ENCODE measurements at regions not wholly inside any gene's neighbourhood (a gene's known extent, or its start where the extent isn't known, plus 50 kb on each side); places are given as distances from the start of the nearest gene placed in this dataset.

DNA sequence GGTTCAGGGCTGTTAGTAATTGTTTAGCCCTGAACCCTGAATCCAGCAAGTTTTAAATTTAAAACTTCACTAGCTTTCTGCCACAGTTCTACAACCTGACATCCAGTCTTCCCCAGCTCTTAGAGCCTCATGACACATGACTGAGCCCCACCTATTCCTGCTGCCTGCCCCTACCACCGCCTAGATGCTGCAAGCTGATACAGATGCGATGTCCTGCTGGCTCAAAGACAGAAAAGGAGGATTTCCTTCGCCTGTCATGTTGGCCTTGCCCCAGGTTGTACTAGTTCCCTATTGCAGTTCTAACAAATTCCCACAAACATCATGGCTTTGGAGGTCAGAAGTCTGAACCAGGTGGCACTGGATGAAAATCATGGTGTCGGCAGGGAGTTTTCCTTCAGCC is 510.6 kb upstream of the PPP2R3A start:
- 51 to 79% (median 70%) methylated on average over 4 of the region's 4 CpGs for WGBS, 5 donors
- Histone ChIP-seq H3K27me3 (replicated peaks in 1 of 7) (peaks cover 0 to 5% (median 0%) of the 10 kb centered on the region in 7 donors), H3K4me1 (no peaks in the 10 kb centered on the region), H3K27ac (no peak overlapping the region), H3K36me3 (no peaks in the 10 kb centered on the region), H3K4me3 (no peak overlapping the region), H3K9me3 (peaks cover 0 to 6% (median 0%) of the 10 kb centered on the region in 8 donors)
- no peak for TF ChIP-seq POLR2AphosphoS5 (IDR thresholded peaks at IDR 0.05)
- TF ChIP-seq, protein P1, sequence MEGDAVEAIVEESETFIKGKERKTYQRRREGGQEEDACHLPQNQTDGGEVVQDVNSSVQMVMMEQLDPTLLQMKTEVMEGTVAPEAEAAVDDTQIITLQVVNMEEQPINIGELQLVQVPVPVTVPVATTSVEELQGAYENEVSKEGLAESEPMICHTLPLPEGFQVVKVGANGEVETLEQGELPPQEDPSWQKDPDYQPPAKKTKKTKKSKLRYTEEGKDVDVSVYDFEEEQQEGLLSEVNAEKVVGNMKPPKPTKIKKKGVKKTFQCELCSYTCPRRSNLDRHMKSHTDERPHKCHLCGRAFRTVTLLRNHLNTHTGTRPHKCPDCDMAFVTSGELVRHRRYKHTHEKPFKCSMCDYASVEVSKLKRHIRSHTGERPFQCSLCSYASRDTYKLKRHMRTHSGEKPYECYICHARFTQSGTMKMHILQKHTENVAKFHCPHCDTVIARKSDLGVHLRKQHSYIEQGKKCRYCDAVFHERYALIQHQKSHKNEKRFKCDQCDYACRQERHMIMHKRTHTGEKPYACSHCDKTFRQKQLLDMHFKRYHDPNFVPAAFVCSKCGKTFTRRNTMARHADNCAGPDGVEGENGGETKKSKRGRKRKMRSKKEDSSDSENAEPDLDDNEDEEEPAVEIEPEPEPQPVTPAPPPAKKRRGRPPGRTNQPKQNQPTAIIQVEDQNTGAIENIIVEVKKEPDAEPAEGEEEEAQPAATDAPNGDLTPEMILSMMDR (IDR thresholded peaks at IDR 0.05 in 8 of 11, conservative IDR thresholded peaks at IDR 0.05 in 3 of 11), result no peak
- no peak for TF ChIP-seq POLR2A (IDR thresholded peaks at IDR 0.05)
- no peak for DNase-seq
- intact Hi-C loops (cut with DNase I; ENCODE audit: low total_unique reads), result no loop called here

DNA sequence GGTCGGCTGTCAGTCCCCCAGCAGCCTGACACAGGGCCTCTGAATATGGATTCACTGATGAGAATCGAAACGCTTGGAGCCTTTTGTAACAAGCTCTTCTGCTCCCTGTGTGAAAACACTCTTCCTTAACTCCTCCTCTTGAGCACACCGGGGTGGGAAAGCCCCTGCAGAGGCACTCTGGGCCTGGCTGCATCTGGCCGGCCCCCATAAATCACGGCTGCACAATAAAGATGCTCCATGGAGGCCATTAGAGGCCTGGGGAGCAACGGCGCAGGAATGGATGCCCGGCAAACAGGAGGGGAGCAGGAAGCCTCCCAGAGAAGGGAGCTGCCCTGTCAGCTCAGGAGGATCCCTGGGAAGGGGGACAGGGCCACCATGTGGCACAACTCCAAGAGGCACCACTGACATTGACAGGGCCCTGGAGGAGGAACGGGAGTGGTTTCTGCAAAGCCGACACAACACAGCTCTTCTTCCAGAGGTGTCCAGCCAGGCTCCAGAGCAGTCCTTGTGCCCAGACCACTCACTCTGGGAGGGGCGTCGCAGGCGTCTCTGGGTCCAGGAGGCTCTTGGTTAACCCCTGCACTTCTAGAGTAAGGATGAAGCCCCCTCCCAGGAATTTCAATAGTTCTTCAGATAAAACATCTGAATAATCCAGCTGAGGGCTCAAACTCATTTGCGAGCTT is 509.3 kb upstream of the PPP2R3A start:
- H3K4me1 ChIP-seq, result no peaks in the 10 kb centered on the region
- H3K36me3 ChIP-seq, result no peaks in the 10 kb centered on the region
- WGBS, 5 donors, result 48 to 55% (median 52%) methylated on average over 14 to 15 of the region's 15 CpGs
- intact Hi-C loops (cut with DNase I; ENCODE audit: low total_unique reads), result no loop called here
- no peak overlapping the region for H3K4me3 ChIP-seq
- no peak for DNase-seq
- H3K27me3 ChIP-seq (replicated peaks in 1 of 7), result peaks cover 0 to 5% (median 0%) of the 10 kb centered on the region in 7 donors
- no peak for TF ChIP-seq POLR2AphosphoS5 (IDR thresholded peaks at IDR 0.05)
- no peak for TF ChIP-seq POLR2A (IDR thresholded peaks at IDR 0.05)
- TF ChIP-seq, protein P1 (IDR thresholded peaks at IDR 0.05 in 8 of 11, conservative IDR thresholded peaks at IDR 0.05 in 3 of 11), result no peak
- no peak overlapping the region for H3K27ac ChIP-seq
- peaks cover 0 to 6% (median 0%) of the 10 kb centered on the region in 8 donors for H3K9me3 ChIP-seq

DNA sequence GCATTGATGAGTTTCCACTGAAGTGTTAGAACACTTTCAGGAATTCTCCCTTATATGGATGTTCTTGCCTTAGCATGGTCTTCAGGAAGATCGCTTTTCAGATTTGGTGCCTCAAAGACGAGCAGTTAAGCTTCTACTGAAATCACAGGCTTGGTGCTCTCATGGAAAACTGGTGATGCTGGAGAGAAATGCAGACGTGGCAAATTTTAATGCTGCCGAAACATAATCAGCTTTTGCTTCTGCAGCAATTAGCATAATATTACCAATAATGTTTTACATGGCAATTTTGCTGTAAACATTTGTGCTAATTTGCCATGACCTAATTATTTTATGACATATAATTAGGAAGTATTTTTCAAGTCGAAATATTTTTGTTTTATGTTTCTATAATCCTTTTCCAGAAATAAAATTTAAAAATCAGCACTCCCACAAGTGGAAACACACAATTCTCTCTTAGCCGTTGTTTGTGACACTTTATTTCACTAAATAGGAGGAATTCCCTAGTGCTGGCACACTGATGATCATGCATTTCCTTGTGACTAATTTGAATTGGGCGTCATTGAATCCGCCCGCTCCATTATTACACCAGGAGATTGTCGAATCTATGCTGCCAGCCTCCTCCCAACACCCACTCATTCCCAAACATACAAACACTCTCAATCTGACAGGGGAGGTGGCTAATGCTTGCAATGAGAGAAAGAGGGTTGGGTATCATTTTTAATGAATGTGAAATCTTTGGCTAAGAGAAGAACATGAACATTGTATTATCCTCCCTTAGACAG is 506.8 kb upstream of the PPP2R3A start:
- H3K4me1 ChIP-seq, result no peaks in the 10 kb centered on the region
- WGBS, 5 donors, result 73 to 88% (median 82%) methylated on average over 10 of the region's 10 CpGs
- peaks cover 0 to 5% (median 0%) of the 10 kb centered on the region in 7 donors for H3K27me3 ChIP-seq (replicated peaks in 1 of 7)
- intact Hi-C loops (cut with DNase I; ENCODE audit: low total_unique reads), result no loop called here
- H3K27ac ChIP-seq, result no peak overlapping the region
- DNase-seq, result no peak
- TF ChIP-seq, protein P1 (IDR thresholded peaks at IDR 0.05 in 8 of 11, conservative IDR thresholded peaks at IDR 0.05 in 3 of 11), result no peak
- no peak for TF ChIP-seq POLR2A (IDR thresholded peaks at IDR 0.05)
- no peak for TF ChIP-seq POLR2AphosphoS5 (IDR thresholded peaks at IDR 0.05)
- no peak overlapping the region for H3K4me3 ChIP-seq
- H3K36me3 ChIP-seq, result no peaks in the 10 kb centered on the region
- H3K9me3 ChIP-seq, result peaks cover 0 to 6% (median 0%) of the 10 kb centered on the region in 8 donors

DNA sequence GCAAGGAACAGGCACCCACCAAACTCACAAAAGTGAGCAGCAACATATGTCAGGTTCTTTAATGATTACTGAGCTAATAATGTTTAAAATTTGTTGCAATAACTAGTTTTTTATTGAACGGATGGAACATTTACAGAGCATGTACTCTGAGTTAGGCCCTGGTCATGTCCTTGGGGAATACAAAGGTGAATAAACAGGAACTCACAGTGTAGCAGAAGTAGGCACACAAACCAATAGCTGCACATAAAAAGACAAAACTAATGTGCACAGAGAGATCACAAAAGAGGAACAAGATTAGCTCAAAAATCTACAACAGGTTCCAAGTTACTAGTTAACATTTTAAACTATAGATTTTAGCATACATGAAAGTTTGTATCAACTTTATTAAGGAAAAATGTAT is 505.3 kb upstream of the PPP2R3A start:
- Histone ChIP-seq H3K36me3 (no peaks in the 10 kb centered on the region), H3K27me3 (replicated peaks in 1 of 7) (peaks cover 0 to 5% (median 0%) of the 10 kb centered on the region in 7 donors), H3K9me3 (peaks cover 0 to 2% (median 0%) of the 10 kb centered on the region in 8 donors), H3K27ac (peak overlapping the region in 1 of 8 donors; percentile 40), H3K4me1 (no peaks in the 10 kb centered on the region), H3K4me3 (no peak overlapping the region)
- TF ChIP-seq POLR2A (IDR thresholded peaks at IDR 0.05) (no peak), POLR2AphosphoS5 (IDR thresholded peaks at IDR 0.05) (no peak)
- TF ChIP-seq, protein P1 (IDR thresholded peaks at IDR 0.05 in 8 of 11, conservative IDR thresholded peaks at IDR 0.05 in 3 of 11), result no peak
- intact Hi-C loops (cut with DNase I; ENCODE audit: low total_unique reads), result no loop called here
- DNase-seq, result no peak
- 43 to 74% (median 64%) methylated on average over 1 of the region's 1 CpG for WGBS, 5 donors

Data from spleen (tissue), 11 donors.